HG02623 (cell line): ENCODE measurements at regions not wholly inside any gene's neighbourhood (a gene's known extent, or its start where the extent isn't known, plus 50 kb on each side); places are given as distances from the start of the nearest gene placed in this dataset.

Source experiments
- ATAC-seq: cut with Tn5 transposase; IDR thresholded peaks from one replicate; pipeline ENCODE4 v1.9.1; 2021; ENCODE audit warnings: moderate library complexity; ENCODE audit not compliant: unreplicated experiment

GRCh38 chr1:98086156-98086555 is 165.3 kb upstream of the DPYD start:
- no peak for ATAC-seq

GRCh38 chr1:98084188-98084587 is 163.4 kb upstream of the DPYD start:
- ATAC-seq = no peak

GRCh38 chr1:98081944-98082343 is 161.1 kb upstream of the DPYD start:
- no peak for ATAC-seq

- no peak for ATAC-seq
Measured at GRCh38 chr1:98078596-98078995, 157.8 kb upstream of the DPYD start.

GRCh38 chr1:98077691-98078090 is 156.9 kb upstream of the DPYD start:
- no peak for ATAC-seq

- ATAC-seq = no peak
Measured at GRCh38 chr1:98075626-98076025, 154.8 kb upstream of the DPYD start.

- ATAC-seq = no peak
Measured at GRCh38 chr1:98073823-98074222, 153.0 kb upstream of the DPYD start.

GRCh38 chr1:98073106-98073505 is 152.3 kb upstream of the DPYD start:
- no peak for ATAC-seq

- ATAC-seq = no peak
Measured at GRCh38 chr1:98072047-98072446, 151.2 kb upstream of the DPYD start.

GRCh38 chr1:98068016-98068415 is 147.2 kb upstream of the DPYD start:
- no peak for ATAC-seq

- no peak for ATAC-seq
Measured at GRCh38 chr1:98066911-98067310, 146.1 kb upstream of the DPYD start.

- no peak for ATAC-seq
Measured at GRCh38 chr1:98059620-98060019, 138.8 kb upstream of the DPYD start.

GRCh38 chr1:98058676-98059075 is 137.8 kb upstream of the DPYD start:
- ATAC-seq = no peak

- ATAC-seq = no peak
Measured at GRCh38 chr1:98057236-98057910, 136.5 kb upstream of the DPYD start.

GRCh38 chr1:98056781-98057180 is 135.9 kb upstream of the DPYD start:
- no peak for ATAC-seq

GRCh38 chr1:98055457-98055856 is 134.6 kb upstream of the DPYD start:
- ATAC-seq = no peak

GRCh38 chr1:98054786-98055185 is 134.0 kb upstream of the DPYD start:
- ATAC-seq = no peak

- no peak for ATAC-seq
Measured at GRCh38 chr1:98054367-98054701, 133.5 kb upstream of the DPYD start.

GRCh38 chr1:98053471-98054366 is 132.9 kb upstream of the DPYD start:
- peak; percentile 93 for ATAC-seq

- ATAC-seq = peak; percentile 51
Measured at GRCh38 chr1:98051065-98051675, 130.3 kb upstream of the DPYD start.

GRCh38 chr1:98049370-98050135 is 128.7 kb upstream of the DPYD start:
- no peak for ATAC-seq
